EL (cell line): ENCODE measurements at regions not wholly inside any gene's neighbourhood (a gene's known extent, or its start where the extent isn't known, plus 50 kb on each side); places are given as distances from the start of the nearest gene placed in this dataset.

Source experiments
- DNase-seq: peaks from one replicate; pipeline ENCODE4 v3.0.0-alpha.2; 2016

DNA sequence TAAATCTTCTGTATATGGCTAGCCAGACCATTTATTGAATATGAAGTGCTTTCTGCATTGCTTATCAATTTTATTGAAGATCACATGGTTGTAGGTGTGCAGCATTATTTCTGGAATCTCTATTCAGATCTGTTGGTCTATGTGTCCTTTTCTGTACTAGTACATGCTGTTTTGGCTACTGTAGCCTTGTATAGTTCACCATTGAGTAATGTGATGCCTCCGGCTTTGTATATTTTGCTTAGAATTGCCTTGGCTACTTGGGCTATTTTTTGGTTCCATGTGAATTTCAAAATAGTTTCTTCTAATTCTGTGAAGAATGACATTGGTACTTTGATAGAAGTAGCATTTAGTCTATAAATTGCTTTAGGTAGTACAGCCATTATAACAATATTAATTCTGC is 1187.2 kb downstream of the XPNPEP1 start:
- no peak for DNase-seq

GRCh38 chr10:108735380-108735779 is 1187.9 kb downstream of the XPNPEP1 start:
- peak; percentile 79 for DNase-seq

DNA sequence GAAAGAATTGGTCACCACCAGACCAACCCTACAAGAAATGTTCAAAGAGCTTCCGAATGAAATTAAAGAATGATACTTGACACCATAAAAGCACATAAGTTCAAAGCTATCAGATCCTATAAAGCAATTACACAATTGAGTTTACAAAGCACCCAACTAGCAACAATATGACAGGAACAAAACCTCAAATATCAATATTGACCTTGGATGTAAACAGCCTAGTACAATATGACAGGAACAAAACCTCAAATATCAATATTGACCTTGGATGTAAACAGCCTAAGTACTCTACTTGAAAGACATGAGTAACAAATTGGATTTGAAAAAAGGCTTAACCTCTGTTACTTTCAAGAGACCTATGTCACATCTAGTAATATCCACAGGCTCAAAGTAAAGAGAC is 1201.4 kb downstream of the XPNPEP1 start:
- no peak for DNase-seq

DNA sequence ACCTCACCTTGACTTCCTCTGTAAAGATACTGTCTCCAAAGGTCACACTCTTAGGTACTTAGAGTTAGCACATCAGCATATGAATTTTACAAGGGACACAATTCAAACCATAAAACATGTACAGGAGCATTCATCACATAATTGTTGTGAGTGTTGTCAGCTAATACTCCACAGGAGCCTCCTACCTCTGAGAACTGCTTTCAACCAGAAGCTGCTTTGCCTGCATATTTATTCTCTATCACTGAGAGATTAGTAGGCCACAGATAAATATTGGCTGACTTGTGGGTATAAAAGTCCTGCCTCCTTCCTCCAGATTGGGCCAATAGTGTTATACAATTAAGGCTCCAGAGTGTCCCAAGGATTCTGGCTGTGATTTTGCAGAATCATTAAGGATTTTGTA is 1207.0 kb downstream of the XPNPEP1 start:
- no peak for DNase-seq

DNA sequence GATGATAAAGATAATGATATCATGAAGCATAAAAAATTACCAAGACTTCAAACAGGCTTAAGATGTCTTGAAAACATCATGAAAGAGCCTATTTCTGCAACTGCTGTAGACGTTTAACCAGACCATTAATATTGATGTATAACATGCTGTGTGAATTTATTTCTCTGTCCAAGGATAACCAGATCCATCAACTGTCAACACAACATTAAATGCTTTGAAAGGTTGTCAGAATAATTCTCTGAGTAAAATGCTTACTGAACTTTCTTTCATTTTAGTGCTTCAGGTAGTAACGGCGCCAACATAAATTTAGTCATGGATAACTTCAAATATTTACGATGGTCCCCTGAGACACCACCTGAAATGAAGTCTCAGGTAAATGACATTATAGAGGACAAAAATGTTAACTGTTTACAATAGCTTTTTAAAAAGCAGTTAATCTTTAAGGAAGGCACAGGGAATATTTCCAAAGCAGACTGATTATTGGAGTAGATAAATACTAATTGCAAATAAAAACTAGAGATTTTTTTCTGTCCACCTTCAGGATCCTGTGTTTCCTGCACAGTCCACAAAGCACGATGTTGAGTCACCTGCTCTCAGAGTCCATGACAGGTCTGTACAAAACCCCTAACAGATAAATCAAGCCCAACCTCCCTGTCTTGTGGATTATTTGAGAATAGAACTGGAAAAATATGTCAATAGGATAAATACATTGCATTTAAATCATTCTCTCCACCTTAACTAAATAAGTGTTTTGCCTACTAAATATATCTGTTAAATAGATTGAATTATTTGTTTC is 1213.2 kb downstream of the XPNPEP1 start:
- no peak for DNase-seq

- DNase-seq: no peak
Observed at GRCh38 chr10:108708363-108708762, 1214.9 kb downstream of the XPNPEP1 start.

GRCh38 chr10:108696792-108697477 is 1226.4 kb downstream of the XPNPEP1 start:
- no peak for DNase-seq

- no peak for DNase-seq
Observed at GRCh38 chr10:108691126-108691525, 1232.2 kb downstream of the XPNPEP1 start.

GRCh38 chr10:108690530-108690929 is 1232.8 kb downstream of the XPNPEP1 start:
- no peak for DNase-seq

GRCh38 chr10:108689891-108690290 is 1233.4 kb downstream of the XPNPEP1 start:
- no peak for DNase-seq

DNA sequence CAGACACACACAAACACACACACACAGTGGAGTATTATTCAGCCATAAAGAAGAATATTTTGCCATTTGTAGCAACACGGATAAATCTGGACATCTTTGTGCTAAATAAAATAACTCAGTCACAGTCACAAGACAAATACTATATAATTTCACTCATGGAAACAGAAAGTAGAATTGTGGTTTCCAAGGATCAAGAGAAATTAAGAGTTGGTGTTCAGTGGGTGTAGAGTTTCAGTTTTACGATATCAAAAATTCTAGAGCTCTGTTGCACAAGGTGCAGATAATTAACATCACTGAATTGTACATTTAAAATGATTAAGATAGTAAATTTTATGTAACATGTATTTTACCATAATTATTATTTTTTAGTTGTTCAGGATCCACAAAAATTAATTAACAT is 1235.0 kb downstream of the XPNPEP1 start:
- no peak for DNase-seq

GRCh38 chr10:108685863-108686531 is 1237.3 kb downstream of the XPNPEP1 start:
- no peak for DNase-seq

DNA sequence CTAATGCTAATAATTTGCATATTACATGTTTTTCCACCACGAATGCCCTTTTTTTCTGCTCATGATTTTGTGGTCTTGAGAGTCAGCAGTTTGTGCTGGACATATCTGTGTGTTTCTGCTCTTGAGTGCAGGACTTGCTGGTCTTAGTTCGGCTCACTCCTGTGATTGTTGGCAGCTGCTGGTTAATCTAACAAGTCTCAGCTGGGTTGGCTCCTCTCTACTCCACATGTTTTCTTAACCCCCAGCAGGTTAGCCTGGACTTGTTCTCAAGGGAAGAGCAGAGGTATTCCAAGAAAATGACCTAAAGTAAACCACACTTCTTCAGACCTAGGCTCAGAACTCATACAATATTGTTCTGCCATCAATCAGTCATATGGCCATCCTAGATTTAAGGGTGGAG is 1238.9 kb downstream of the XPNPEP1 start:
- no peak for DNase-seq

DNA sequence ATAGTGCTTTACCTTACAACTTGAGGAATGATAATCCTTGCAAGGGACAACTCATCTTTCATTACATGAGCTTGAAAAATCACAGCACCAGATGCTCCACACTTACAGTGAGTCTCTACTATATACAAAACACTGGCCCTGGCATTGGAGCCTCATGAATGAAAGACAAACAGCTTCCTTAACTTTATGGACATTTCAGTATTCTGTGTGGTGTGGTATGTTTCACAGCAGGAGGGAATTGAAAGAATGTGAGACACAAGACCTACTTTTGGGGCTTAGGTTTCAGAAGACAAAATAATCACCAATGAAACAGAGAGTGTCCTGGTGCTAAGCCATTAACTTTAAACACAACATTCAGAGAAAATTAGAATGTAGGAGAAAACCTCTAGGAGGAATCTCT is 1249.6 kb downstream of the XPNPEP1 start:
- DNase-seq: peak; percentile 1

- no peak for DNase-seq
Observed at GRCh38 chr10:108663587-108663986, 1259.7 kb downstream of the XPNPEP1 start.

DNA sequence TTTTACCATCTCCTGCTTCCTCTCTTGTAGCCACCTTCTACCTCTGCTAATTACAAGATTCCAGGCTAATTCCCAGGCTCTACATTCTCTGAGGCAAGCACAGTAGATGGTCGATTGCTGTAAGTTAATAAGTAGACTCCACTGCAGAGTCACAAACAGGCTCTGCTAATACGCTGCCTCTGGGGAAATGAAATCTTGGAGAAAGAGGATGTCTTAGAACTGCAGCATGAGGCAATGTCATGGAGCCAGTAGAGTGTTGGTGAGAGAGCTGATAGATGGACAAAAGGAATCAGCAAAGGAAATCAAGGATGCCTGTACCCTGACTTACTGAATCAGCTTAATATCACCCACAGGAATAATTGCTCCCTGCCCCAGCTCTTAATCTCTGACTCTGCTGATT is 1260.3 kb downstream of the XPNPEP1 start:
- no peak for DNase-seq

- no peak for DNase-seq
Observed at GRCh38 chr10:108655057-108655456, 1268.3 kb downstream of the XPNPEP1 start.

DNA sequence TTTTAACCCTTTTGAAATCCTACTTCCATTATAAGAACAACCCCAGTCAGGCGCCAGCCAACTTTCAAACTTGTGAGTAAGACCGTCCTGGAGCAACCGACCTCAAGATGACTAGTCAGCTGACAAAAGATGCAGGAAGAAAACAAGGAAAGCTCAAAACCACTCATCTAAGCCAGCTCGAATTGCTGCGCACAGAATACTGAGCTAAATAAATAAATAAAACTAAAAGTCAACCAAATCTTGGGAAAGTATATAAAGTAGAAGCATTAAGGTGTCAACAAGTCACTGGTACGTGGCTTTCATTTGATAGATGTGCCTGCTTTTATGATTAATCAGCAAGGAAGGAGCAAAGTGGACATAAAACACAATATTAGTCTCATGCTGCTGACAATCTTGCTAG is 1269.8 kb downstream of the XPNPEP1 start:
- peak; percentile 7 for DNase-seq

GRCh38 chr10:108639010-108639409 is 1284.3 kb downstream of the XPNPEP1 start:
- no peak for DNase-seq

DNA sequence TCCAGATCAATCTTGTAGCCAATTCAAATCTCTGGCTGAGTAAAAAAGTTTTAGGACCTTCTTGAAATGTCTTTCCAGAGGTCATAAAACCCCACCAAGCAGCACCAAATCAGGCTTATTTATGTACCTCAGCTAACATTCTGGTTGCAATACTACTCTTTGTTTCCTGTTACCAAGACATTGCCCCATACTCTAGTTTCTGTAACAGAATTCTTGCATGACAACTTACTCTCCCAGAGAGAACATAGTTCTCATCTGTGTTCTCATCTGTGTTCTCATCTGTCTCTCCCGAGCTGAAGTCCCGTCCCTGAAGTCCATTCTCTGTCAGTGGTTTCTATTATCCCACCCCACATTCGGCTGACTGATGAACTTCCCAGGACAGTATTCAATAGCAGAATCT is 1285.1 kb downstream of the XPNPEP1 start:
- no peak for DNase-seq

- no peak for DNase-seq
Observed at GRCh38 chr10:108633046-108633445, 1290.3 kb downstream of the XPNPEP1 start.

DNA sequence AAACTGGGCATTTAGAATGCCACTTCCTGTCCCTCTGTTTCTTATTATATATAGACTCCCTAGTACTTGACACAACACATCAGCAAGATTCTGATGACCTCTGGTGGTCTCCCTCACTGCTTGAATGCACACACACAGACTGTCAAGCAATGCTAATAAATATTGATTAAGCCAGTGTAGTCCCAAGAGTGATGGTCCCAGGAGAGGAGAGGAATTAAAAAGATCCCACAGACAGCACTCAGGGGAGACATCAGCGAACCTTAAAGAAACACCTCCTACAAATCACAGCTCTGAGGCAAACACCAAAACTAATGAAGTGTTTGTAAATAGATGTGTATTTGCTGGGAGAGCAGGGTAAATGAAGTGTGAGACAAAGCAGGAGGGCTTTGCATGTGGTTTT is 1291.2 kb downstream of the XPNPEP1 start:
- no peak for DNase-seq

DNA sequence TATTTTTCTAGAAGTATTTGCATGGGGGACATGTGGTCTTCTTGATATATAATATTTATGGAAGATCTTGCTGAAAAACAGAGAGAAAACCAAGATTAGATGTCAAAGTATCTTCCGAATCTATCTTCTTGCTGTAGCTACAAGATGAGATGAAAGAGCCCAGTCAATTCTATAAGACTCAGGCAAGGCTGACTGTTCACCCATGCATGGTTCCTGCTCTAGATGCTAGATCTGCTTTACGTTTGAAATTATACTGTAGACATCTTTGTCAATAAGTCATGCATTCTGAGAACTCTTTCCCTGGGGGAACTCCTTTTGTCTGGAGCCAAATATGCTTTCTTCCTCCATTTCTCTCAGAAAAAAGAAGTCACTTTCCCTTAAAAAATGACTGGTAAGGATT is 1292.0 kb downstream of the XPNPEP1 start:
- no peak for DNase-seq

DNA sequence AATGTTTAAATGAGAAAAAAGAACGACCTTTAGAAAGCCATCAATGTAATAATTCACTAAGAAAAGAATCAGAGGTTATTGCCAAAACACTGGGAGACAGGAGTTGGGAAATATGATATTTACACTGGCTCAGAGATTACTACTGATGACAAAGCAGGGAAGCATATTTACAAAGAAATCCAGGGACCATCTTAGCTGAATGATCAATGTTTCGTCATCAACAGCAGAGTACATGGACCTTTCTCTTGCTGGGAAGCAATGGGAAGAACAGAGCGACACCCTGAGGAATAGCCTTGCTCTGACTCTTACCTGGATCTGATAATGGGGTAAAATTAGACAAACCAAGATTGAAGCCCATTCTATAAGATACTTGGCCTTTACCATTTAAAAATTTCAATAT is 1293.5 kb downstream of the XPNPEP1 start:
- peak; percentile 16 for DNase-seq
